ENCODE measurements at regions not wholly inside any gene's neighbourhood (a gene's known extent, or its start where the extent isn't known, plus 50 kb on each side); places are given as distances from the start of the nearest gene placed in this dataset.

- Histone ChIP-seq H3K9me3 (no peaks in the 10 kb centered on the region), H3K4me3 (no peak overlapping the region), H3K27me3 (no peaks in the 10 kb centered on the region), H3K4me1 (no peaks in the 10 kb centered on the region), H3K27ac (no peak overlapping the region), H3K36me3 (no peaks in the 10 kb centered on the region)
- TF ChIP-seq CTCF (IDR thresholded peaks at IDR 0.05): no peak
- intact Hi-C loops (cut with DNase I): no loop called here
- no peak for DNase-seq (ENCODE audit: low spot score in 2 of 2)
Measured at GRCh38 chr4:186787536-186787935, 63.9 kb upstream of the FAT1 start.

GRCh38 chr4:186789651-186790050, 66.0 kb upstream of the FAT1 start:
- intact Hi-C loops (cut with DNase I): no loop called here
- H3K9me3 ChIP-seq: no peaks in the 10 kb centered on the region
- no peak overlapping the region for H3K27ac ChIP-seq
- DNase-seq (ENCODE audit: low spot score in 2 of 2): no peak
- H3K27me3 ChIP-seq: no peaks in the 10 kb centered on the region
- H3K4me1 ChIP-seq: no peaks in the 10 kb centered on the region
- no peak overlapping the region for H3K4me3 ChIP-seq
- H3K36me3 ChIP-seq: no peaks in the 10 kb centered on the region
- TF ChIP-seq CTCF (IDR thresholded peaks at IDR 0.05): no peak

- Histone ChIP-seq H3K4me1 (no peaks in the 10 kb centered on the region), H3K27ac (no peak overlapping the region), H3K36me3 (no peaks in the 10 kb centered on the region), H3K9me3 (no peaks in the 10 kb centered on the region), H3K4me3 (no peak overlapping the region), H3K27me3 (no peaks in the 10 kb centered on the region)
- intact Hi-C loops (cut with DNase I): no loop called here
- no peak for TF ChIP-seq CTCF (IDR thresholded peaks at IDR 0.05)
- no peak for DNase-seq (ENCODE audit: low spot score in 2 of 2)
Measured at GRCh38 chr4:186790630-186791029, 67.0 kb upstream of the FAT1 start.

- no peak overlapping the region for H3K27ac ChIP-seq
- no peaks in the 10 kb centered on the region for H3K9me3 ChIP-seq
- TF ChIP-seq CTCF (IDR thresholded peaks at IDR 0.05): no peak
- no peaks in the 10 kb centered on the region for H3K36me3 ChIP-seq
- H3K27me3 ChIP-seq: no peaks in the 10 kb centered on the region
- DNase-seq (ENCODE audit: low spot score in 2 of 2): no peak
- intact Hi-C loops (cut with DNase I): no loop called here
- no peak overlapping the region for H3K4me3 ChIP-seq
- no peaks in the 10 kb centered on the region for H3K4me1 ChIP-seq
Measured at GRCh38 chr4:186792728-186793366, 69.2 kb upstream of the FAT1 start.

GRCh38 chr4:186798951-186799659, 75.4 kb upstream of the FAT1 start:
- DNase-seq (ENCODE audit: low spot score in 2 of 2): no peak
- TF ChIP-seq CTCF (IDR thresholded peaks at IDR 0.05): no peak
- no peaks in the 10 kb centered on the region for H3K9me3 ChIP-seq
- no peak overlapping the region for H3K27ac ChIP-seq
- H3K4me3 ChIP-seq: no peak overlapping the region
- H3K4me1 ChIP-seq: no peaks in the 10 kb centered on the region
- intact Hi-C loops (cut with DNase I): no loop called here
- H3K36me3 ChIP-seq: no peaks in the 10 kb centered on the region
- no peaks in the 10 kb centered on the region for H3K27me3 ChIP-seq

All from ascending aorta (tissue), 2 donors.